Lower leg skin (tissue), 3 donors: ENCODE measurements at regions not wholly inside any gene's neighbourhood (a gene's known extent, or its start where the extent isn't known, plus 50 kb on each side); places are given as distances from the start of the nearest gene placed in this dataset.

ENCODE experiments used
- CTCF ChIP-seq, 3 donors: fragments of 450-650 bp; IDR thresholded peaks; one replicate each; pipeline ENCODE4 v1.5.1; 2016; ENCODE audit warnings: antibody characterized with exemption in 3 of 3, mild to moderate bottlenecking in 3 of 3, moderate library complexity in 2 of 3
- POLR2A ChIP-seq, 2 donors: fragments of 450-650 bp; IDR thresholded peaks; one replicate each; pipeline ENCODE4 v1.6.1; 2016 to 2017; ENCODE audit warnings: antibody characterized with exemption in 2 of 2, mild to moderate bottlenecking in 1 of 2, moderate library complexity in 1 of 2

DNA sequence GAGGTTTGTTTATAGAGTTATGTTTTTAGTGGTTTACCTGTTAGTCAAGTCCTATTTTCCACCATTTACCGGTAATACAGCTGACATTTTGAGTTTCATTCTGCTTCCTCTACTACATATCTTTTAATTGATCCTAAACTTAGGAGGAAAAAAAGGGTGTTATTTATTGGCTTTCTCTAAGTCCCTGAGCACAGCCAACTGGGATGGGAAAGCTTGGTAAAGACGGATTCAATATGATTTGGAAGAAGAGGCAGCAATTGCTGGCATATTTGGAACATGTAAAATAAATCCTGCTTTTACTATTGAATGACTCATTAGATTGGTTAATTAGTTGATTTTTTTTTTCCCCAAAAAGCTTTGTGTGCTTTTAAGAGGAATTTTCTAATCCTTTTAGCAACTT, 475.7 kb downstream of the PRKD1 start:
- no peak for TF ChIP-seq CTCF (IDR thresholded peaks at IDR 0.05)
- no peak for TF ChIP-seq POLR2A (IDR thresholded peaks at IDR 0.05)
